Skeletal muscle cell (primary cell): ENCODE measurements at regions not wholly inside any gene's neighbourhood (a gene's known extent, or its start where the extent isn't known, plus 50 kb on each side); places are given as distances from the start of the nearest gene placed in this dataset.

Source experiments
- DNase-seq: peaks from one replicate; pipeline ENCODE4 v3.0.0-alpha.2; 2010; ENCODE audit warnings: low read depth
- H3K4me3 ChIP-seq: 2 replicates; pipeline ENCODE4 v1.5.1; 2011; ENCODE audit warnings: low read depth, mild to moderate bottlenecking, control low read depth, low read length, moderate library complexity

DNA sequence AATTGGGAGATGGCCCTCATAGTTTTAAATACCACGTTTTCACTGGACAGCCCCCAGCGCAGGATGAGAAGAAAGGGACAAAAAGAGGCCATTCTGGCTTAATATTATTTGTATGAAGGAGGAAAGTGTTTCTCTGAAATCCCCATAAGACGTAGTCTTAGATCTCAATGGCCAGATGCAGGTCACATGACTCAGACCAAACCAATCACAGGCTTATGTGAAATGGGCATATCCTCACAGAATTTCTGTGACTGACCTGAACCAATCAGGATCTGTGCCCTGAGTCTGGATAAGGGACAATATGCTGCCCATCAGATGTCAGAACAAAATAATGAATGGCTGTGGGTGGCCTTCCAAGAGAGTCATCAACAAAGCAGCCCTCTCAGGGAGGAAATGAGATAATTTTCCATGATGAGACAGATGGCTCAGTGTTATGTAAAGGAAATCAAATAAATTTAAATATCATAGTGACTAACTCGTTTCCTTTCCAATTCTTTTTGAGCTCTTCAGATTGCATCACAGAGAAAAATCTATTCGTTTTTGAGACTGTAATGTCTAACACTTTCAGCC lies 1009.5 kb upstream of the TMEM132C start:
- DNase-seq, result no peak
- H3K4me3 ChIP-seq, result no peak overlapping the region

DNA sequence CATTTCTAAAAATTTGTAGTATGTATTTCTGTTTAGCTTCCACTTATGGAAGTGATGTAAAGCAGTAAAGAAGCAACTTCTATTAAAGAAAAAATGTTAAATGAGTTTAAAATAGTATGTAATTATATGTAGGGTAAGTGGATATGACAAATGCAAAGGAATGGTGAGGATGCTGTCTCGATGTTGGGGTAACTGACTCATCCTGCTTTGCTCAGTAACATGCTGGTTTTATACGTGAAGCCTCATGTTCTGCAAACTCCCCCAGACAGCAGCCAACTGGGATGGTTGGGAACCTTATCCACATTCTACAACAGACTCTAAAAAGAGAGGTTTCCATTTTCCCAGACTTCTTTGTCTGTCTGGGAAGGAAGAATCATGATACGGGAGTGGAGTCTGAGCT lies 1006.4 kb upstream of the TMEM132C start:
- peak; percentile 78 for DNase-seq
- no peak overlapping the region for H3K4me3 ChIP-seq

- no peak for DNase-seq
- no peak overlapping the region for H3K4me3 ChIP-seq
These were observed 1006.0 kb upstream of the TMEM132C start for GRCh38 chr12:127260999-127261398.

- no peak overlapping the region for H3K4me3 ChIP-seq
- DNase-seq, result no peak
These were observed 1004.4 kb upstream of the TMEM132C start for GRCh38 chr12:127262615-127263014.

DNA sequence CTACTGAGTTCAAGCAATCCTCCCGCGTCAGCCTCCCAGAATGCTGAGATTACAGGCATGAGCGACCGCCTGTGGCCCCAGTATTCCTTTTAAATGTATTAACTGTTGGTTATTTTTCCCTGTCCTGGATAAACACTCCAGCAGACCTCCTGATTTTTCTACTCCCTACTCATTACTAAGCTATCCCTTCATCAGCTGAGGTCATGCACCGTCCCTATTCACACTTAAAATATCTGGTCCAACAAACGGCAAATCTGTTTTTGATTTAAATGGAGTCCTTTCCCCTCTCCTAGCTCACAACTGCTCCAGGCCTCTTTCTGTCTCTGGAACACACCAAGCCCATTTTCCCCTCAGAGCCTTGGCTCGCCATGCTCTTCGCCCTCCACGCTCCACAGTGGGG lies 1003.3 kb upstream of the TMEM132C start:
- H3K4me3 ChIP-seq, result no peak overlapping the region
- no peak for DNase-seq

GRCh38 chr12:127267128-127267527 lies 999.8 kb upstream of the TMEM132C start:
- H3K4me3 ChIP-seq, result no peak overlapping the region

GRCh38 chr12:127268213-127268612 lies 998.8 kb upstream of the TMEM132C start:
- H3K4me3 ChIP-seq, result no peak overlapping the region
- no peak for DNase-seq

More at GRCh38 chr12:127267128-127267527, 999.8 kb upstream of the TMEM132C start:
- no peak for DNase-seq

DNA sequence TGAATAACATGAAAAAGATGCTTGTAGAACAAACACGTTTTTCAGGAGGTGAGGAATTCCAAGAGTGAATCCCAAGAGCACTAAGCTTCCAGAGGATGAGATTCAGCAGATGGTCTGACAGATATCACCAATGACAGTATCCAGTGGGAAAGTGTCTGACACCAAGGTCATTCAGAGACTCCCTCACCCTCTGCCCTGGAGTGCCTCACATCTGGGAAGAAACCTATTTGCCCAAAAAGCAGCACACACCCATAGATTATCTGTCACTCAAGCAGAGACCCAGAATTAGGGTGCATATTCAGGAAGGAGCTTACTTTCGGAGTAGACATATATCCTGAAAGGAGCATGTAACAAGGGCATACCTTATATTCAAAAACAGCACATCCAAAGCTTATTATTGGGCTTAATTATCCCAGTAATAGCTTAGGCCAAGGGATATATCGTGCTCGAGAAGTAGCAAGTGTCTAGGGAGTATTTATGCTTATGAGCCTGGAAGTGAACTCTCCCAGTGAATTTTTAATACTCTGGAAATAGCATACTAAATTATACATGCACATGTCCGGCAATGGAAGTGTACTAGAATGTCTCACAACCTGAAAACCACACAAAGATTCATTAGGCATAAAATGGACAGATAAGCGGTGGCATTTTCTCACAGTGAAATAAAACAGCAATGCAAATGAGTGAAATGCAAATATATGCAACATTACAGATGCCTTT lies 998.1 kb upstream of the TMEM132C start:
- H3K4me3 ChIP-seq, result no peak overlapping the region
- no peak for DNase-seq

GRCh38 chr12:127270193-127270592 lies 996.8 kb upstream of the TMEM132C start:
- DNase-seq, result peak; percentile 98
- H3K4me3 ChIP-seq, result no peak overlapping the region

GRCh38 chr12:127271776-127272175 lies 995.2 kb upstream of the TMEM132C start:
- no peak overlapping the region for H3K4me3 ChIP-seq
- DNase-seq, result no peak

- DNase-seq, result peak; percentile 97
- H3K4me3 ChIP-seq, result no peak overlapping the region
These were observed 994.1 kb upstream of the TMEM132C start for GRCh38 chr12:127272864-127273263.

DNA sequence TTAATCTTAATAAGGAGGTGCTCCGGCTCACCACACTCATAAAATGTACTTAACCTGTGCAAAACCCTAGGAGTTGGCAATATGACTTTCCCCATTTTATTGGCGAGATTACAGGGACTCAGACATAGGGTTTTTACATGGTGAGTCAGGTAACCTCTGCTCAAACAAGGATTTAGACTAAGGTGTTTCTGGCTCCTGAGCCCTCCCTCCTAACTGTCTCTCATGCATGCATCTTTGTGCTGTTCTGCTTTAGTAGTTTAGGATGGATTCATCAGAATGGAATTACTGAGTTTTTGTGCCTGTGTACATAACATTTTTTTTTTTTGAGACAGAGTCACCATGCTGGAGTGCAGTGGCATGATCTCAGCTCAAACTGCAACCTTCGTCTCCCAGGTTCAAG lies 993.3 kb upstream of the TMEM132C start:
- no peak overlapping the region for H3K4me3 ChIP-seq
- peak; percentile 52 for DNase-seq

DNA sequence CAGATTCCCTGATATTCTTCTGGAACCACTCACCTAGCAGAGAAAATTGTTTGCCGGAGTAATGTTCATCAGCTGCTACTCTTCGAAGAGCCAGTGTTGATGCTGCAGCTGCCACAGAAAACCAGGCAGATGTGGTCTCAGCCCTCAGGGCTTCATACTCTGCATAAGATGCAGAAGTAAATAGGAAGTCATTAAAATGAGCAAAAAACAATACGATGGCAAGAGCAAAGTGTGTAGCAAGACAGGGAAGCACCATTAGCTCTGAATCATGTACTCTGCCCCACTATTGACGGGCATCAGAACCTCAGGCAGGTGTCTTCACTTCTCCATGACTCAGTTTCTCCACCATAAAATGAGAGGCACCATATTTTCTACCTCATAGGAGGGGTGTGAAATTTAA lies 991.6 kb upstream of the TMEM132C start:
- H3K4me3 ChIP-seq, result no peak overlapping the region
- no peak for DNase-seq

- no peak for DNase-seq
- no peak overlapping the region for H3K4me3 ChIP-seq
These were observed 989.1 kb upstream of the TMEM132C start for GRCh38 chr12:127277882-127278281.

DNA sequence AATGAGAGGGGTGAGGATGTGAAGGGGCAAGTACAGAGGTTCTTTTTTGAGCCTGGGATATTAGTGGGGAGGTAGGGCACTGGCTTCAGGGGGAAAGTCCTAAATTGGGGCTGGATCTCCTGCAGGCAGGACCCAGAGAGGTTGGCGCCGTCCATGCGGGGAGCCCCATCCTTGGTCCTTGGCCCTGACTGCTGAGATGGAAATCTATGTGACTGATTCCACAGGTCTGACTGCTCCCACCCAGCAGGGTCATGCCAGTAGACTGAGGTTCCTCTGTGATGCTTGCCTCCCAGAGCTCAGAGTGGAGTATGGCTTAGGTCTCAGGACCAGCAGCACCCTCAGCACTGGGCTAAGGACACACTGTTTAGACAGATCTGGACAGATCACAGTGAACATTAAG lies 988.6 kb upstream of the TMEM132C start:
- no peak overlapping the region for H3K4me3 ChIP-seq
- DNase-seq, result no peak

- no peak overlapping the region for H3K4me3 ChIP-seq
- DNase-seq, result no peak
These were observed 986.3 kb upstream of the TMEM132C start for GRCh38 chr12:127280393-127281275.

- DNase-seq, result peak; percentile 15
- H3K4me3 ChIP-seq, result no peak overlapping the region
These were observed 984.0 kb upstream of the TMEM132C start for GRCh38 chr12:127282786-127283565.

DNA sequence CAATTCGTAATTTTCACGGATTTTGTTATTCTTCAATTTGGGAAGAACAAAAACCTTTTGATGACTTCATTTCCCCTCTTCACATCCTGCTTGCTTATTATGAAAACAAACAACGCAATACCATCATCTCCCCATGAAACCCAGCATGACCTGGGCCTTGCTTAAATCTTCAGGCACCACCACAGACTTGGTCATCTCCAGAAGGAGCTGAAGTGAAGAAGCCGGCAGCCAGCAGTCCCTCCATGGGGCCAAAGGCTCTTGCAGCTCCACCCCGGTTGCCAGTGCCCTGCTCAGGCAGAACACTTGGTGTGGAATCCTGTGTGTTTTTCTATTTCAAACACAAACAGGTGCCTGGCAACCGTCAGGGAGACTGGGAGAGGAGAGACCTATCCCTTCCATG lies 982.9 kb upstream of the TMEM132C start:
- no peak overlapping the region for H3K4me3 ChIP-seq
- peak; percentile 71 for DNase-seq

DNA sequence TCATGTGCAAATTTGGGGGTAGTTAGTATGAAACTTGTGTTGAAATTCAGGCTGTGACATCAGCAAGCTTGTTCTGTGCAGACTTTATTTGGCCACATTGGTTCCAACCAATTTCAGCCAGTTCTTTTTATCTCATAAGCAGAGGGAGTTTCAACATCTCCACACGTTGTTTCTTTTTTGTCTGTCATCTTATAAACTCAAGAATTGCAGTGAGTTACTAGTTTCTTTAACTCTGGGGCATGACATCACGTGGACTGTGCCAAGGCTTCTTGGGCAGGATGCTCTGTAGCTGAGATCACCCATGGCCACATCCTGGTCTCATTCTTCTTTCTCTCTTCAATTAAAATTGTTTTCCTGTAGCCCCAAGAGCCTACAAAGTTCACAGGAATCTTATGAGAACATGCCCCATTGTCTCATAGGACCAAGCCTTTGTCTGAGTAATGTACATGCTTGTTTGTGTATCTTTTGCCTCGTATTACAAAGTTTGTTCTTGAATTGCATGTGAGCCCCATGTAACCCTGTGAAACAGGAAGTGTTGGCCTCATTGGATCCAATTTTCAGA lies 982.0 kb upstream of the TMEM132C start:
- DNase-seq, result peak; percentile 99
- H3K4me3 ChIP-seq, result no peak overlapping the region
